B cell (primary cell): ENCODE measurements at regions not wholly inside any gene's neighbourhood (a gene's known extent, or its start where the extent isn't known, plus 50 kb on each side); places are given as distances from the start of the nearest gene placed in this dataset.

Source experiments
- ATAC-seq: fragments of 200-7000 bp; cut with Tn5 transposase; one replicate; pipeline ENCODE4 v1.10.0; 2021; ENCODE audit warnings: low read depth, mild to moderate bottlenecking, moderate number of reproducible peaks, moderate library complexity
- CTCF ChIA-PET: fragments of 350-600 bp; sonication (Branson Sonifier 250); formaldehyde crosslinking; loops from one replicate; lab custom pipeline; 2021; ENCODE audit warnings: antibody characterized with exemption, inconsistent platforms; lab: Charles Lee
- POLR2A ChIA-PET: fragments of 350-600 bp; sonication (Branson Sonifier 250); formaldehyde crosslinking; loops from one replicate; lab custom pipeline; 2021; ENCODE audit warnings: antibody characterized with exemption; lab: Charles Lee
- DNase-seq: peaks from one replicate; pipeline ENCODE4 v3.0.0; 2013
- H2AFZ ChIP-seq: 2 replicates; pipeline ENCODE4 v1.6.1; 2012; ENCODE audit warnings: mild to moderate bottlenecking, low read depth, low read length; ENCODE audit not compliant: insufficient read depth, poor library complexity, severe bottlenecking
- H3K27ac ChIP-seq, 2 donors: 1 replicate in 1 of 2; 2 replicates in 1 of 2; pipeline ENCODE4 v1.5.1; 2012 to 2013; ENCODE audit warnings: low read length in 2 of 2, mild to moderate bottlenecking in 2 of 2, moderate library complexity in 1 of 2
- H3K27me3 ChIP-seq, 4 experiments: fragments of 200-600 bp in 1 of 4; sonication (generic) in 1 of 4; replicated peaks in 1 of 4; 1 replicate in 2 of 4; 2 replicates in 2 of 4; pipeline versions ENCODE4 v1.6.1 to v1.7.0; 2013 to 2016; ENCODE audit warnings: low read length in 3 of 4, mild to moderate bottlenecking in 2 of 4, mixed read lengths in 1 of 4, moderate library complexity in 1 of 4; ENCODE audit not compliant: insufficient read depth in 4 of 4, control insufficient read depth in 3 of 4; ENCODE audit errors: control extremely low read depth in 1 of 4
- H3K36me3 ChIP-seq, 2 experiments: replicated peaks in 1 of 2; 1 replicate in 1 of 2; 2 replicates in 1 of 2; pipeline versions ENCODE4 v1.6.1 to v1.7.1; 2013; ENCODE audit warnings: low read length in 1 of 2; ENCODE audit not compliant: insufficient read depth in 2 of 2, control insufficient read depth in 1 of 2; ENCODE audit errors: control extremely low read depth in 1 of 2, extremely low read depth in 1 of 2
- H3K4me1 ChIP-seq, 2 donors: fragments of 200-600 bp in 1 of 2; sonication (generic) in 1 of 2; 1 replicate in 1 of 2; 2 replicates in 1 of 2; pipeline versions ENCODE4 v1.5.1 to v1.6.1; 2013 to 2017; ENCODE audit warnings: low read length in 2 of 2; ENCODE audit not compliant: control insufficient read depth in 2 of 2, insufficient read depth in 2 of 2
- H3K4me2 ChIP-seq: replicated peaks from 2 replicates; pipeline ENCODE3; 2012; ENCODE audit warnings: mild to moderate bottlenecking, low read depth, low read length; ENCODE audit not compliant: poor library complexity, severe bottlenecking
- H3K4me3 ChIP-seq, 5 experiments: fragments of 200-600 bp in 1 of 5; sonication (generic) in 1 of 5; 1 replicate in 3 of 5; 2 replicates in 2 of 5; pipeline versions ENCODE4 v1.5.1 to v1.7.0; 2011 to 2016; ENCODE audit warnings: low read length in 4 of 5, mild to moderate bottlenecking in 4 of 5, low read depth in 2 of 5, control low read depth in 1 of 5, moderate library complexity in 1 of 5; ENCODE audit not compliant: insufficient read depth in 1 of 5; ENCODE audit errors: control extremely low read depth in 1 of 5, extremely low read depth in 1 of 5
- H3K79me2 ChIP-seq: fragments of 200-600 bp; sonication (generic); one replicate; pipeline ENCODE4 v1.6.0; 2016; ENCODE audit warnings: low read length; ENCODE audit not compliant: control insufficient read depth, insufficient read depth
- H3K9ac ChIP-seq: fragments of 200-600 bp; sonication (generic); 2 replicates; pipeline ENCODE4 v1.6.1; 2017; ENCODE audit warnings: mild to moderate bottlenecking, low read length, moderate library complexity
- H3K9me3 ChIP-seq, 3 donors: one replicate each; pipeline versions ENCODE4 v1.6.1 to v1.7.1; 2013; ENCODE audit warnings: low read length in 2 of 3; ENCODE audit not compliant: control insufficient read depth in 2 of 3, insufficient read depth in 1 of 3; ENCODE audit errors: control extremely low read depth in 1 of 3
- H4K20me1 ChIP-seq: 2 replicates; pipeline ENCODE4 v1.6.0; 2012; ENCODE audit warnings: mild to moderate bottlenecking, low read length; ENCODE audit not compliant: insufficient read depth, control insufficient read depth, poor library complexity, severe bottlenecking
- H3K27ac Mint-ChIP-seq: one replicate; pipeline ENCODE4 v1.8.0; 2021; ENCODE audit warnings: mixed read lengths
- H3K27me3 Mint-ChIP-seq: one replicate; pipeline ENCODE4 v1.8.0; 2021; ENCODE audit warnings: mixed read lengths
- H3K4me1 Mint-ChIP-seq: one replicate; pipeline ENCODE4 v1.8.0; 2021; ENCODE audit warnings: mixed read lengths
- H3K4me3 Mint-ChIP-seq: one replicate; pipeline ENCODE4 v1.8.0; 2021; ENCODE audit warnings: mixed read lengths
- H3K9me3 Mint-ChIP-seq: one replicate; pipeline ENCODE4 v1.8.0; 2022; ENCODE audit warnings: mixed read lengths; ENCODE audit not compliant: insufficient read depth
- EZH2 ChIP-seq: IDR thresholded peaks from 2 replicates; pipeline ENCODE4 v1.6.1; 2012; ENCODE audit warnings: borderline replicate concordance, low read depth, mild to moderate bottlenecking, moderate library complexity, low read length; ENCODE audit not compliant: insufficient read depth, poor library complexity, severe bottlenecking
- WGBS: methylation state at CpG from one replicate; pipeline ENCODE4 v1.1.5; 2013; ENCODE audit warnings: missing lambda C conversion rate; ENCODE audit not compliant: insufficient coverage; 5-methylcytosine and 5-hydroxymethylcytosine counted together
- intact Hi-C: fragments of 100-400 bp; cut with micrococcal nuclease; formaldehyde crosslinking; loops from one replicate; pipeline ENCODE4 v1.10.0; 2022
- TF ChIP-seq, protein P1 (sequence below): fragments of 200-600 bp; IDR thresholded peaks from one replicate; pipeline ENCODE4 v1.8.0; 2022; ENCODE audit warnings: antibody characterized with exemption, mild to moderate bottlenecking

DNA sequence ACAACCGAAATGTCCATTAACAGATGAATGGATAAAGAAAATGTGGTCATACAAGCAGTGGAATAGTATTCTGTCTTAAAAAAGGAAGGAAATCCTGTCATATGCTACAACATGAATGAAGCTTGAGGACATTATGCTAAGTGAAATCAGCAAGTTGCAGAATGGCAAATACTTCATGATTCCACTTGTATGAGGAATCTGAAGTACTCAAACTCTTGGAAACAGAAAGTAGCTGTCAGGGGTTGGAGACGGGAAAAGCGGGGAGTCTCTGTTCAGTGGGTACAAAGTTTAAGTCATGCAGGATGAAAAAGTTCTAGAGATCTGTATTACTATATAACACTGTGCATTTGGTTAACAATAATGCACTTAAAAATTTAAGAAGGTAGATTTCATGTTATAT, 209.0 kb upstream of the SIX2 start:
- Histone ChIP-seq H3K36me3 (no peaks in the 10 kb centered on the region), H3K79me2 (no peaks in the 10 kb centered on the region), H3K4me3 (no peak overlapping the region), H3K4me2 (no peak overlapping the region), H4K20me1 (no peaks in the 10 kb centered on the region), H3K27me3 (peaks cover 0 to 7% (median 0%) of the 10 kb centered on the region in 4 experiments), H3K27ac (no peak overlapping the region), H2AFZ (no peak overlapping the region), H3K4me1 (no peaks in the 10 kb centered on the region), H3K9ac (no peak overlapping the region), H3K9me3 (peaks cover 0 to 4% (median 0%) of the 10 kb centered on the region in 3 donors)
- Mint-ChIP-seq H3K9me3 (no peaks in the 10 kb centered on the region), H3K27me3 (peaks cover 51% of the 10 kb centered on the region), H3K27ac (no peak overlapping the region), H3K4me1 (peaks cover 2% of the 10 kb centered on the region), H3K4me3 (no peak overlapping the region)
- intact Hi-C loops, result no loop called here
- 71% methylated on average over 1 of the region's 3 CpGs for WGBS
- ChIA-PET POLR2A (no interaction called here), CTCF (no interaction called here)
- ATAC-seq, result no peak
- no peak for DNase-seq
- TF ChIP-seq EZH2, result no peak
- TF ChIP-seq, protein P1, sequence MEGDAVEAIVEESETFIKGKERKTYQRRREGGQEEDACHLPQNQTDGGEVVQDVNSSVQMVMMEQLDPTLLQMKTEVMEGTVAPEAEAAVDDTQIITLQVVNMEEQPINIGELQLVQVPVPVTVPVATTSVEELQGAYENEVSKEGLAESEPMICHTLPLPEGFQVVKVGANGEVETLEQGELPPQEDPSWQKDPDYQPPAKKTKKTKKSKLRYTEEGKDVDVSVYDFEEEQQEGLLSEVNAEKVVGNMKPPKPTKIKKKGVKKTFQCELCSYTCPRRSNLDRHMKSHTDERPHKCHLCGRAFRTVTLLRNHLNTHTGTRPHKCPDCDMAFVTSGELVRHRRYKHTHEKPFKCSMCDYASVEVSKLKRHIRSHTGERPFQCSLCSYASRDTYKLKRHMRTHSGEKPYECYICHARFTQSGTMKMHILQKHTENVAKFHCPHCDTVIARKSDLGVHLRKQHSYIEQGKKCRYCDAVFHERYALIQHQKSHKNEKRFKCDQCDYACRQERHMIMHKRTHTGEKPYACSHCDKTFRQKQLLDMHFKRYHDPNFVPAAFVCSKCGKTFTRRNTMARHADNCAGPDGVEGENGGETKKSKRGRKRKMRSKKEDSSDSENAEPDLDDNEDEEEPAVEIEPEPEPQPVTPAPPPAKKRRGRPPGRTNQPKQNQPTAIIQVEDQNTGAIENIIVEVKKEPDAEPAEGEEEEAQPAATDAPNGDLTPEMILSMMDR, result no peak

DNA sequence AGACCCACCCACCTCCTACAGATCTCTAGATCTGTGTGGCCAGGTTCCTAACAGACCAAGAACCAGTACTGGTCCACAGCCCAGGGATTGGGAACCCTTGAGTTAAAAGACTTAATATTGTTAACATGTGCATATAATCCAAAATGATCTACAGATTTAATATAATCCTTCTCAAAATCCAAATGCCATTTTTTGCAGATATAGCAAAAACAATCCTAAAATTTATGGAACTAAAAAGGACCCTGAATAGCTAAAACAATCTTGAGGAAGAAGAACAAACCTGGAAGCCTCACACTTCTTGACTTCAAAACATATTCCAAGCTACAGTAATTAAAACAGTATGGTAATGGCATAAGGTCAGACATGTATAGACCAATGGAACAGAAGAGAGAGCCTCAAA, 206.9 kb upstream of the SIX2 start:
- ChIA-PET POLR2A (no interaction called here), CTCF (no interaction called here)
- Histone ChIP-seq H3K9me3 (peaks cover 0 to 4% (median 0%) of the 10 kb centered on the region in 3 donors), H4K20me1 (no peaks in the 10 kb centered on the region), H3K4me2 (no peak overlapping the region), H3K27me3 (peaks cover 0 to 7% (median 0%) of the 10 kb centered on the region in 4 experiments), H3K4me1 (no peaks in the 10 kb centered on the region), H3K36me3 (no peaks in the 10 kb centered on the region), H3K79me2 (no peaks in the 10 kb centered on the region), H3K27ac (no peak overlapping the region), H2AFZ (no peak overlapping the region), H3K4me3 (no peak overlapping the region), H3K9ac (no peak overlapping the region)
- H3K27ac Mint-ChIP-seq, result no peak overlapping the region
- TF ChIP-seq, protein P1, result no peak
- no peak for TF ChIP-seq EZH2
- peaks cover 41% of the 10 kb centered on the region for H3K27me3 Mint-ChIP-seq
- H3K4me1 Mint-ChIP-seq, result no peaks in the 10 kb centered on the region
- no peaks in the 10 kb centered on the region for H3K9me3 Mint-ChIP-seq
- ATAC-seq (no peak), DNase-seq (no peak)
- intact Hi-C loops, result no loop called here
- no peak overlapping the region for H3K4me3 Mint-ChIP-seq
